Uterus (tissue), 3 donors: ENCODE measurements at regions not wholly inside any gene's neighbourhood (a gene's known extent, or its start where the extent isn't known, plus 50 kb on each side); places are given as distances from the start of the nearest gene placed in this dataset.
A peak's percentile ranks its signal among the peaks of the same experiment; 100 is the strongest.

Source experiments
- DNase-seq, 2 donors: peaks; one replicate each; pipeline ENCODE4 v3.0.0-alpha.2; 2019 to 2020
- H3K27ac ChIP-seq, 2 donors: fragments of 200-600 bp; sonication (generic); 1 replicate in 1 of 2; 2 replicates in 1 of 2; pipeline ENCODE4 v1.5.1; 2016 to 2018
- H3K27me3 ChIP-seq, 2 donors: fragments of 200-600 bp; sonication (generic); one replicate each; pipeline ENCODE4 v1.5.1; 2018 to 2019; ENCODE audit warnings: control low read depth in 1 of 2
- H3K36me3 ChIP-seq, 2 donors: fragments of 200-600 bp; sonication (generic); one replicate each; pipeline ENCODE4 v1.5.1; 2019; ENCODE audit warnings: control low read depth in 1 of 2
- H3K4me1 ChIP-seq, 2 donors: fragments of 200-600 bp; sonication (generic); one replicate each; pipeline ENCODE4 v1.5.1; 2018 to 2019; ENCODE audit warnings: control low read depth in 1 of 2
- H3K4me3 ChIP-seq, 2 donors: fragments of 200-600 bp; sonication (generic); 1 replicate in 1 of 2; 2 replicates in 1 of 2; pipeline ENCODE4 v1.5.1; 2018 to 2019; ENCODE audit warnings: mild to moderate bottlenecking in 1 of 2
- H3K9me3 ChIP-seq, 2 donors: fragments of 200-600 bp; sonication (generic); one replicate each; pipeline ENCODE4 v1.5.1; 2019; ENCODE audit warnings: control low read depth in 1 of 2
- CTCF ChIP-seq, 4 experiments: fragments of 200-600 bp in 2 of 4; fragments of 450-650 bp in 2 of 4; sonication (generic) in 2 of 4; IDR thresholded peaks; one replicate each; pipeline ENCODE4 v1.5.1; 2016 to 2019; ENCODE audit warnings: antibody characterized with exemption in 4 of 4, mild to moderate bottlenecking in 2 of 4, moderate library complexity in 1 of 4
- POLR2A ChIP-seq, 2 donors: fragments of 450-650 bp; IDR thresholded peaks; one replicate each; pipeline ENCODE4 v1.6.1; 2016; ENCODE audit warnings: antibody characterized with exemption in 2 of 2, mild to moderate bottlenecking in 1 of 2, moderate library complexity in 1 of 2
- intact Hi-C: fragments of 100-400 bp; cut with DNase I; formaldehyde crosslinking; loops from one replicate; pipeline ENCODE4 v1.15.1; 2023; ENCODE audit warnings: low total_unique reads
- donor health status: DM: yes; HTN: yes; CAD: no.

GRCh38 chr18:62637403-62637802 lies 77.9 kb upstream of the PHLPP1 start:
- DNase-seq = no peak
- no peak overlapping the region for H3K4me3 ChIP-seq
- no peak overlapping the region for H3K27ac ChIP-seq
- no peaks in the 10 kb centered on the region for H3K4me1 ChIP-seq
- no peaks in the 10 kb centered on the region for H3K36me3 ChIP-seq
- no peaks in the 10 kb centered on the region for H3K9me3 ChIP-seq
- intact Hi-C loops = no loop called here
- no peak for TF ChIP-seq CTCF (IDR thresholded peaks at IDR 0.05)
- no peak for TF ChIP-seq POLR2A (IDR thresholded peaks at IDR 0.05)
- no peaks in the 10 kb centered on the region for H3K27me3 ChIP-seq

- DNase-seq = no peak
- Histone ChIP-seq H3K27me3 (no peaks in the 10 kb centered on the region), H3K27ac (no peak overlapping the region), H3K4me1 (no peaks in the 10 kb centered on the region), H3K4me3 (no peak overlapping the region), H3K9me3 (no peaks in the 10 kb centered on the region), H3K36me3 (no peaks in the 10 kb centered on the region)
- intact Hi-C loops = no loop called here
- TF ChIP-seq CTCF (IDR thresholded peaks at IDR 0.05) (no peak), POLR2A (IDR thresholded peaks at IDR 0.05) (no peak)
These were observed 77.3 kb upstream of the PHLPP1 start for GRCh38 chr18:62637807-62638687.

GRCh38 chr18:62643181-62643580 lies 72.2 kb upstream of the PHLPP1 start:
- Histone ChIP-seq H3K36me3 (no peaks in the 10 kb centered on the region), H3K4me1 (no peaks in the 10 kb centered on the region), H3K27ac (peak overlapping the region in 1 of 2 donors; percentile 27), H3K27me3 (no peaks in the 10 kb centered on the region), H3K4me3 (no peak overlapping the region), H3K9me3 (no peaks in the 10 kb centered on the region)
- TF ChIP-seq CTCF (IDR thresholded peaks at IDR 0.05) (no peak), POLR2A (IDR thresholded peaks at IDR 0.05) (no peak)
- intact Hi-C loops = no loop called here
- DNase-seq = no peak

GRCh38 chr18:62644773-62645172 lies 70.6 kb upstream of the PHLPP1 start:
- Histone ChIP-seq H3K27ac (no peak overlapping the region), H3K27me3 (no peaks in the 10 kb centered on the region), H3K4me1 (no peaks in the 10 kb centered on the region), H3K36me3 (no peaks in the 10 kb centered on the region), H3K4me3 (no peak overlapping the region), H3K9me3 (no peaks in the 10 kb centered on the region)
- intact Hi-C loops = no loop called here
- DNase-seq = no peak
- no peak for TF ChIP-seq POLR2A (IDR thresholded peaks at IDR 0.05)
- TF ChIP-seq CTCF (IDR thresholded peaks at IDR 0.05) = no peak

- intact Hi-C loops = no loop called here
- TF ChIP-seq CTCF (IDR thresholded peaks at IDR 0.05) (no peak), POLR2A (IDR thresholded peaks at IDR 0.05) (no peak)
- no peak overlapping the region for H3K4me3 ChIP-seq
- H3K27me3 ChIP-seq = no peaks in the 10 kb centered on the region
- no peaks in the 10 kb centered on the region for H3K9me3 ChIP-seq
- DNase-seq = no peak
- H3K27ac ChIP-seq = no peak overlapping the region
- H3K4me1 ChIP-seq = no peaks in the 10 kb centered on the region
- no peaks in the 10 kb centered on the region for H3K36me3 ChIP-seq
These were observed 68.2 kb upstream of the PHLPP1 start for GRCh38 chr18:62647179-62647578.
